Heart left ventricle (tissue), 16 donors: ENCODE measurements at regions not wholly inside any gene's neighbourhood (a gene's known extent, or its start where the extent isn't known, plus 50 kb on each side); places are given as distances from the start of the nearest gene placed in this dataset.

Experiments
- ATAC-seq, 4 donors: fragments of 200-7000 bp; cut with Tn5 transposase; one replicate each; pipeline ENCODE4 v1.9.1; 2020 to 2022; ENCODE audit warnings: moderate library complexity in 4 of 4, mild to moderate bottlenecking in 3 of 4, moderate number of reproducible peaks in 1 of 4
- DNase-seq, 5 donors: peaks; one replicate each; pipeline ENCODE4 v3.0.0-alpha.2; 2020
- H3K27ac ChIP-seq, 12 donors: fragments of 200-600 bp; sonication (generic) in 4 of 12; one replicate each; pipeline versions ENCODE4 v1.5.0 to v1.8.0; 2016 to 2022; ENCODE audit warnings: mild to moderate bottlenecking in 2 of 12
- H3K27me3 ChIP-seq, 9 donors: fragments of 200-600 bp; sonication (generic) in 2 of 9; one replicate each; pipeline versions ENCODE4 v1.5.1 to v1.8.0; 2016 to 2022; ENCODE audit warnings: mild to moderate bottlenecking in 3 of 9
- H3K36me3 ChIP-seq, 9 donors: fragments of 200-600 bp; sonication (generic) in 2 of 9; one replicate each; pipeline versions ENCODE4 v1.5.0 to v1.8.0; 2018 to 2022; ENCODE audit warnings: mild to moderate bottlenecking in 2 of 9
- H3K4me1 ChIP-seq, 12 donors: fragments of 200-600 bp; sonication (generic) in 4 of 12; one replicate each; pipeline versions ENCODE4 v1.5.0 to v1.8.0; 2016 to 2022; ENCODE audit warnings: mild to moderate bottlenecking in 3 of 12
- H3K4me3 ChIP-seq, 12 donors: fragments of 200-600 bp; sonication (generic) in 4 of 12; one replicate each; pipeline versions ENCODE4 v1.5.0 to v1.8.0; 2017 to 2022; ENCODE audit warnings: mild to moderate bottlenecking in 9 of 12, moderate library complexity in 4 of 12
- H3K9me3 ChIP-seq, 12 donors: fragments of 200-600 bp; sonication (generic) in 4 of 12; one replicate each; pipeline versions ENCODE4 v1.5.0 to v1.8.0; 2016 to 2022; ENCODE audit warnings: mild to moderate bottlenecking in 1 of 12
- POLR2A ChIP-seq, 2 donors: fragments of 450-650 bp; IDR thresholded peaks; one replicate each; pipeline ENCODE4 v1.6.1; 2017; ENCODE audit warnings: antibody characterized with exemption in 2 of 2, mild to moderate bottlenecking in 2 of 2, moderate library complexity in 2 of 2
- WGBS, 4 donors: extraction: QIAGEN DNeasy Blood & Tissue Kit in 2 of 4; methylation state at CpG; one replicate each; pipeline versions ENCODE4 v1.1.5 to v1.1.7; 2013 to 2018; 5-methylcytosine and 5-hydroxymethylcytosine counted together
- intact Hi-C, 10 donors: fragments of 100-400 bp; cut with DNase I; formaldehyde crosslinking; loops; one replicate each; pipeline versions ENCODE4 v1.11.1 to v1.14.2; 2022
- TF ChIP-seq, protein P1 (sequence below), 12 donors: fragments of 200-600 bp; sonication (generic) in 4 of 12; IDR thresholded peaks; one replicate each; pipeline versions ENCODE4 v1.5.0 to v1.8.0; 2018 to 2022; ENCODE audit warnings: antibody characterized with exemption in 12 of 12, mild to moderate bottlenecking in 5 of 12
- donor health status: ischemic (EF 13 %, LVEDD 7.1; RV severe dilation, severe dysfunction).
- donor health status: healthy with polysubstance abuse.
- donor health status: DM: no; HTN: yes; CAD: no.
- donor health status: DM: no; HTN: no; CAD: no.
- donor health status: ischemic (EF 25% LVEDD 6.9; RV normal size, moderate dysfunction).
- donor health status: ischemic (EF 25% LVEDD 5.7; RV mildly dilated, moderate dysfunction).
- donor health status: healthy.
- donor health status: DM: yes; HTN: yes; CAD: no.
- donor health status: ischemic (EF 35%, LVEDD 5.7; RV mildly dilated, moderate dysfunction).
- donor health status: nonischemic (EF 11% LVEDD 7.7; RV severe dilation, severe dysfunction).
- donor health status: DM: yes; HTN: yes; CAD: no.
- donor health status: PGD.
- donor health status: ischemic (EF 29% LVEDD 5.4; RV normal size, mild dysfunction).
- donor health status: nonischemic (EF 23%, LVEDD 6.1; RV moderate dilation, normal function).

- ATAC-seq (no peak), DNase-seq (no peak)
- Histone ChIP-seq H3K9me3 (no peaks in the 10 kb centered on the region), H3K4me3 (no peak overlapping the region), H3K27me3 (no peaks in the 10 kb centered on the region), H3K27ac (no peak overlapping the region), H3K4me1 (peaks cover 0 to 12% (median 0%) of the 10 kb centered on the region in 12 donors), H3K36me3 (no peaks in the 10 kb centered on the region)
- 56 to 67% (median 61%) methylated on average over 3 of the region's 3 CpGs for WGBS, 4 donors
- intact Hi-C loops, result loop anchor here in 3 of 10 donors (5.0 to 10.0 kb wide), 3 partner anchors 60 to 168 kb away; no protein-coding TSS in a partner anchor
- TF ChIP-seq POLR2A (IDR thresholded peaks at IDR 0.05), result no peak
- TF ChIP-seq, protein P1, sequence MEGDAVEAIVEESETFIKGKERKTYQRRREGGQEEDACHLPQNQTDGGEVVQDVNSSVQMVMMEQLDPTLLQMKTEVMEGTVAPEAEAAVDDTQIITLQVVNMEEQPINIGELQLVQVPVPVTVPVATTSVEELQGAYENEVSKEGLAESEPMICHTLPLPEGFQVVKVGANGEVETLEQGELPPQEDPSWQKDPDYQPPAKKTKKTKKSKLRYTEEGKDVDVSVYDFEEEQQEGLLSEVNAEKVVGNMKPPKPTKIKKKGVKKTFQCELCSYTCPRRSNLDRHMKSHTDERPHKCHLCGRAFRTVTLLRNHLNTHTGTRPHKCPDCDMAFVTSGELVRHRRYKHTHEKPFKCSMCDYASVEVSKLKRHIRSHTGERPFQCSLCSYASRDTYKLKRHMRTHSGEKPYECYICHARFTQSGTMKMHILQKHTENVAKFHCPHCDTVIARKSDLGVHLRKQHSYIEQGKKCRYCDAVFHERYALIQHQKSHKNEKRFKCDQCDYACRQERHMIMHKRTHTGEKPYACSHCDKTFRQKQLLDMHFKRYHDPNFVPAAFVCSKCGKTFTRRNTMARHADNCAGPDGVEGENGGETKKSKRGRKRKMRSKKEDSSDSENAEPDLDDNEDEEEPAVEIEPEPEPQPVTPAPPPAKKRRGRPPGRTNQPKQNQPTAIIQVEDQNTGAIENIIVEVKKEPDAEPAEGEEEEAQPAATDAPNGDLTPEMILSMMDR (IDR thresholded peaks at IDR 0.05), result no peak
Measured at GRCh38 chr15:38824719-38825118, 260.1 kb upstream of the RASGRP1 start.

DNA sequence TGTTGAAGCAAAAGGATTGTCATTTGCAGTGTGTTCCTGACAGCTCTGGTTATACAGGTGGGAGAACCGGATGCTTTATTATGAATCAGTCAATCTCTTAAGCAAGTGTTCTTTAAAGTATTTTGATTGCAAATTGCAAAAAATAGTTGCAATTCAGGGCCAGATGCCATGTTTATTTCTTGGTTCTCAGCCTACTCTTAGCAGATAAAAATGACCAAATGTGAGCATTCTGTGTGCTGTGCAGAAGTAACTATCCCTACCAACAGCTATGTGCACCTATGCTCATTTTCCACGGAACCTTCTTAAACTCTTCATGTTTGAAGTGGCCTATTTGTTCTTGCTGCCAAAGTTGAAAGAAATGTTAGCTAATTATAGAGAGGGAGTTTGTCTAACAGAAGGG lies 262.3 kb upstream of the RASGRP1 start:
- H3K9me3 ChIP-seq, result peaks cover 0 to 2% (median 0%) of the 10 kb centered on the region in 12 donors
- TF ChIP-seq, protein P1 (IDR thresholded peaks at IDR 0.05), result no peak
- DNase-seq (no peak), ATAC-seq (no peak)
- peak overlapping the region in 1 of 12 donors; percentile 27 for H3K27ac ChIP-seq
- no peaks in the 10 kb centered on the region for H3K27me3 ChIP-seq
- 60 to 69% (median 63%) methylated on average over 2 of the region's 2 CpGs for WGBS, 4 donors
- intact Hi-C loops, result loop anchor here in 2 of 10 donors (10.0 kb wide), 2 partner anchors 58 to 158 kb away; no protein-coding TSS in a partner anchor
- no peaks in the 10 kb centered on the region for H3K36me3 ChIP-seq
- peaks cover 0 to 12% (median 0%) of the 10 kb centered on the region in 12 donors for H3K4me1 ChIP-seq
- H3K4me3 ChIP-seq, result no peak overlapping the region

DNA sequence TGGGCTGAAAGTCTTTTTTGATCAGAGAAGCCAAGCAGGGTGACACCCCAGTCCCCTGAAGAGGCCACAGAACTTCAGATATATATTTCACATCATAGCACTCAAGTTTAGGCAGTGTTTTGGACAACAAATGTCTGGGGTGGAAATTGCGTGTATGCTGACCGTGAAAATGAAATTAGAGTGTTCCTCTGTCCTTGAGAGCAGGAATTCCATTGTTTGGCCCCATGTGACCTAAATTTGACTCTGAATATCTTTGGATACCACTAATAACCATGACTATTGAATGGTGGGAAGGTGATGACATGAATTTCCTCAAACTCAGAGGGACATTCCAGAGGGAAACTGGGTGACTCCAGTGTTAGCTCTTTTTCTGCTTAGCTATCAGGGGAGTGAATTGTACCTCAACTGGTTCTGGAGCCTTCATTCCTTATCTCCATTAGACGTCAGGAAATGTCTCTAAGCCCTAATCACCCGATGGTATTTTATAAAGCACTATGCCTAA lies 263.5 kb upstream of the RASGRP1 start:
- 28 to 41% (median 35%) methylated on average over 4 of the region's 4 CpGs for WGBS, 4 donors
- ATAC-seq (peak in 1 of 4 donors; percentile 83), DNase-seq (no peak)
- H3K27me3 ChIP-seq, result no peaks in the 10 kb centered on the region
- H3K27ac ChIP-seq, result peak overlapping the region in 3 of 12 donors; percentile 22 to 48 (median 27)
- no peak for TF ChIP-seq POLR2A (IDR thresholded peaks at IDR 0.05)
- TF ChIP-seq, protein P1 (IDR thresholded peaks at IDR 0.05), result no peak
- no peaks in the 10 kb centered on the region for H3K36me3 ChIP-seq
- H3K4me1 ChIP-seq, result peaks cover 0 to 12% (median 0%) of the 10 kb centered on the region in 12 donors
- intact Hi-C loops, result loop anchor here in 2 of 10 donors (10.0 kb wide), 2 partner anchors 57 to 157 kb away; no protein-coding TSS in a partner anchor
- peaks cover 0 to 13% (median 0%) of the 10 kb centered on the region in 12 donors for H3K9me3 ChIP-seq
- no peak overlapping the region for H3K4me3 ChIP-seq

DNA sequence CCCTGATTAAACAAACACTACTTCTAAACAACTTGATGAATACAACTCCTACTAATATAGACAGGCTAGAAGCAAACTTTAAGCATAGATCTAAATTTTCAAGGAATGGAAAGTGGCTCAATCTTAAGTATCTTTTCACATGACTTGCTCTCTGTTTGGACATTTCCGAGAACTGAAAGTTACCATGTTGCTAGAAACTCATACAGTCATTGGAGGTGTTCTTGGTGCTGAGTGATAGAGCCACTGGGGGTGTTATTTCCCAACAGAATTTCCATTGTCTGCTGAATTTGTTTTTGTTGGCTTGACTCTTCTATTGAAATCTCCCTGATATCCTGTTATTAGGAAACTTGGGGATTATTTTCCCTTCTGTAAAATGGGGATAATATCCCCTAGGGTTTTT lies 264.5 kb upstream of the RASGRP1 start:
- Histone ChIP-seq H3K36me3 (no peaks in the 10 kb centered on the region), H3K4me1 (peaks cover 0 to 12% (median 0%) of the 10 kb centered on the region in 12 donors), H3K27ac (no peak overlapping the region), H3K4me3 (no peak overlapping the region), H3K9me3 (peaks cover 0 to 13% (median 0%) of the 10 kb centered on the region in 12 donors), H3K27me3 (no peaks in the 10 kb centered on the region)
- WGBS, 4 donors, result 84 to 91% (median 86%) methylated on average over 1 of the region's 1 CpG
- TF ChIP-seq, protein P1 (IDR thresholded peaks at IDR 0.05), result no peak
- DNase-seq (no peak), ATAC-seq (no peak)
- intact Hi-C loops, result loop anchor here in 2 of 10 donors (10.0 kb wide), 2 partner anchors 56 to 156 kb away; no protein-coding TSS in a partner anchor
